Endometrium (tissue), 2 donors: ENCODE measurements at regions not wholly inside any gene's neighbourhood (a gene's known extent, or its start where the extent isn't known, plus 50 kb on each side); places are given as distances from the start of the nearest gene placed in this dataset.
"Not testable (repeated sequence)": the region's sequence is repeated elsewhere in the genome, so short reads cannot be mapped to it uniquely, and the experiment has no call there.

Experiments used
- FAIRE-seq: peaks from 2 replicates; lab custom pipeline; 2012; peaks lifted over from hg19 to GRCh38; lab: Jason Lieb, UNC
- donor health status: control.
- donor health status: control.

DNA sequence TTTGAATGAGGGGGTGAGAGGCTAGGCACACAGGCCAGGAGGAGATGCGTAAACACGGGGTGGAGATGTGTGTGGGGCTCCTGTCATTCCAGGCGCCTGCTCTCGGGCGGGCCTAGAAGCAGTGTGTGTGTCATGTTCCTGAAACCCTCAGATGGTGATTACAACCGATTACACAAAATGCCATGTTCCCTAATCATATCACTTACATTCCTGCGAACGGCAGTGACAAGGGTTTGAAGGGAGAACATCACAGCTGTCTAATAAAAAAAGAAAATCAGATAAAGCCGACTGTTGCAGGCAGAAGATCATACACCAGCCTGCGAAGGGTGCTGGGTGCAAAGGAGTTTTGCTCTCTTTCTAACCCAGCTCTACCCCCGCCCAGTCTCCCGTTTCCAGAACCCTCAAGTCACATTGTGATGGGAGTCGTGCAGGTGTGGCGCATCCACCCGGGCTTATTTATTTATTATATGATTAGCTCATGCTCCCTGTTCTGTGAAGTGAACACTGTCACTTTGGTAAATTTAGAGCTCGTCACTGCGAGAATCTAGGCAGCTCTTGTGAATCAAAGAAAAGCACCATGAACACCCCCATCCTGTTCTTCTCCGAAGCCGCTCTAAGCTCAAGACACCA, 140.3 kb downstream of the NR2F2 start:
- FAIRE-seq, result no peak

DNA sequence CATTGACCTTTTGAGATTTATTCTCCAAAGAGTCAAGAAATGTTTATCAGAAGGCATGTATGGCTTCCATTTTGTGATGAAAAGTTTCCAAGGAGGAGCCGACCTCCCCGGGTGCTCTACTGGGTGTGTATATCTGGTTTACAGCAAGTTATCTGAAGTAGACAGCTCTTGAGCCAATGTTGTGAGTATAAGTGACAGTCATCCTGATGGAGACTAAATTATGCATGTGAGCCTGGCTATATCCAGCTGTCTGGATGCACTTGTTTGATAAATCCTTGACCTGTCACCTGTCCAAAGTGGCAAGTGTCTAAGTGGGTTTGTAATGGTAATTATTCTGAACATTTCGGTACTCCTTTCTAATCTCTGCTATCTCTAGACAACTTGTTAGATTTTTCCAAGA, 142.2 kb downstream of the NR2F2 start:
- FAIRE-seq, result no peak

- FAIRE-seq, result no peak
Measured at GRCh38 chr15:96473556-96473955, 143.1 kb downstream of the NR2F2 start.

GRCh38 chr15:96474231-96474664, 143.7 kb downstream of the NR2F2 start:
- FAIRE-seq, result no peak

- no peak for FAIRE-seq
Measured at GRCh38 chr15:96477227-96477626, 146.7 kb downstream of the NR2F2 start.

- not testable (repeated sequence) for FAIRE-seq
Measured at GRCh38 chr15:96484412-96484811, 153.9 kb downstream of the NR2F2 start.

DNA sequence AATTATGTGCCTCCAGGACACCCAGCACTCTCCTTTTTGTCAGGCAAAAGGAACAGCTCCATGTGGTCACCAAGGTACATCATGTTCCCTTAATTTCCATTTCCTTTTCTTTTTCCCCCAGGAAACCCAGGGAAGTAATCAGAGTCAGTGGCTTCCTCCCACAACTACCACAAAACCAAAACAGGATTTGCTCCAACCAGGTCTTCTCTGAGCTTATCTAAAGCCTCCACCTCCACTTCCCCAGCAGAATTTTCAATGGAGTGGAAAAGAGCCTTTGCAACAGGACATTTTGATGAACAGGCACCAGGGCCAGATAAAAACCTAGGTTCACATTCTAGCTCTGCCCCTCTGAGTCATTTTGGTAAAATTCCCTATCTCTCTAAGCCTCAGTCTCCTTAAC, 154.3 kb downstream of the NR2F2 start:
- no peak for FAIRE-seq

DNA sequence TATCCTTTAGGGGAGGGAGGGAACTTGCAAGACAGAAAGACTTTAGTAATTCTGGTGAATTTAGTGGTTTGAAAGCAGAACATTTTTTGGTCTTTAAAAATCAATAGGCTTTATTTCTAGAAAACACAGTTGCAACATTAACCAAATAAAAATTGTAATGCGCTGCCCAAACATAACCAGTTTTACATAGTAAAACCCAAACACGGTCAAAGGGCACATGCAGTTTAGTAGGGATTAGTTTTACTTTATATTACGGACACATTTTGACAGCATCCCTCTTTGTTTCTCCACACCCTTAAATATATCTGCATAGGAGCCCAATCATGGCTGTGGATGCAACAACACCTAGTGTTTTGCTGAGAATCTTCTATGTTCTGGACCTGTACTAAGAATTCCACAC, 156.7 kb downstream of the NR2F2 start:
- FAIRE-seq, result no peak

- not testable (repeated sequence) for FAIRE-seq
Measured at GRCh38 chr15:96491066-96491699, 160.7 kb downstream of the NR2F2 start.

GRCh38 chr15:96491700-96492644, 161.5 kb downstream of the NR2F2 start:
- FAIRE-seq, result not testable (repeated sequence)

DNA sequence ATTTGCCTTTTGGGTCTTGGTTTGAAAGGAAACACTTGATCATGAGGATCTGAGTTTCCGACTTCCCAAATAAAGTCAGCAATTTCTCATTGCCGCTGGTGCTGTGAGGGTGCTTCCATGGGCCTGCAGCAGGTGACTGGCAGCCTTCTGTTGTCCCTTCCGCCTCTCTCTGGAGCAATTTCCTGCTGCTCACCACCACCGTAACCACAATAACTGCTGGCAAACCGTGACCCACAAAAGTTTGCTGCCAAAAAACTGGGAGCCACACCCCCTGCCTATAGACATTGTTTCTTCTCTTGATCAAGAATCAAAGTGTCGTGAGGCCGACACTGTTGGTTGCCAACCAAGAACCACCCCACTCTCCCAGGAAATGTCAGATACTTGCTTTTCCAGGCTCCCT, 164.0 kb downstream of the NR2F2 start:
- FAIRE-seq, result no peak

- FAIRE-seq, result no peak
Measured at GRCh38 chr15:96495386-96495785, 164.9 kb downstream of the NR2F2 start.

GRCh38 chr15:96497951-96498350, 167.5 kb downstream of the NR2F2 start:
- FAIRE-seq, result no peak

- no peak for FAIRE-seq
Measured at GRCh38 chr15:96500508-96500907, 170.0 kb downstream of the NR2F2 start.

GRCh38 chr15:96501362-96501761, 170.9 kb downstream of the NR2F2 start:
- FAIRE-seq, result no peak

DNA sequence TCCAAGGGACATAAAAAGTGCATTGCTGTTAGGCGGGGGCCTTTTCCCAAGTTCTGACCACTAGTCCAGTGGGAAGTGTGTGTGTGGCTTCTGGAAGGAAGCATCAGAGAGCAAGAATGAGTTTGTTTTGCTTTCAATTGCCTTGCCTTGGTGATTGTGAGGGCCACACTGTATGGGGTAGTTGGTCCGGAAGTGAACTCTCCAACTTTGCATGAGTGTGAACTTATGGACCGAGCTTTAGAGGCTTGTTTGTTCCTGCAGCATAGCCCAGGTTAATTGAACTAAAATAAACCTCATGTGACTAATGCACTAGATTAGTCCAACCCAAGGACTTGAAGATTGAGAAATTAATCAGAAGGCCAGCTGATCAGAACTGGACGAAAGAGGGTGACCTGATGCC, 171.7 kb downstream of the NR2F2 start:
- no peak for FAIRE-seq

GRCh38 chr15:96503276-96503675, 172.8 kb downstream of the NR2F2 start:
- no peak for FAIRE-seq

DNA sequence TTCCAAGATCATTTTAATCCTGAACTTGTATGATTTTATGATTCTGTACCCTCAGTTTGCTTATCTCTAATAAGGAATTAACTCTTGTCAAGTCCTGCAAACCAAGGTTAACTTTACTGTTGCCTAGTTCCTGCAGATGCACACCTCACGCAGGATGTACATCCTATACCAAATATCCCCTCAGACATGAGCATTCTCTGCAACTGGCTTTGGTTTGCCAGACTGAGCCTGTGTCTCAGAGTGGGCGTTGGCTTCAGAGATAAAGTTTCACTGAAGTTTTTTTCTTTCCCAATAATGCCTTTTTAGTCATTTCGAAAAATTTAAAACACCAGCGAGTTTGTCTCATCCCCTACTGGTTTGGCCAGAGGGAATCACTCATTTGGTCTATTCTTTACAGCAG, 173.9 kb downstream of the NR2F2 start:
- FAIRE-seq, result no peak

GRCh38 chr15:96505014-96505413, 174.5 kb downstream of the NR2F2 start:
- no peak for FAIRE-seq

DNA sequence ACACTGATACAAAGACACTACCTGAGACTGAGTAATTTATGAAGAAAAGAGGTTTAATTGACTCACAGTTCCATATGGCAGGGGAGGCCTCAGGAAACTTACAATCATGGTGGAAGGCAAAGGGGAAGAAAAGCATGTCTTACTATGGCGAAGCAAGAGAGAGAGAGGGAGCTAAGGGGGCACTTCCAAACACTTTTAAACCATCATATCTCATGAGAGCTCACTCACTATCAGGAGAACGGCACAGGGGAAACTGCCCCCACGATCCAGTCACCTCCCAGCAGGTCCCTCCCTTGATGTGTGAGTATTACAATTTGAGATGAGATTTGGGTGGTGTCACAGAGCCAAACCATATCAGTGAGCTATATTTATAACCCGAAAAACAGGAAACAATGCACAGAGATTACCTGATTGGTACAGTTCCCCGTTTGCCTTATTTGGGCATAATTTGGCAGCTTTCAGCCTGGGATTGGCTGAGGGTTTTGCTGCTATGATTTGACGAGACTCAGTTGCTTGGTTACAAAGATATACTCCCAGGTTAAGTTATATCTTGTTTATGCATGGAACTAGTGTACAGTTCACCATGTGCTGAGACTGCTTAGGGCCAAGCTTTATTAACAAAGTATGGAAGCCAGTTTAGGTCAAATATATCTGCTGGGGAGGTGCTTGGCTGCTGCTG, 184.2 kb downstream of the NR2F2 start:
- no peak for FAIRE-seq

DNA sequence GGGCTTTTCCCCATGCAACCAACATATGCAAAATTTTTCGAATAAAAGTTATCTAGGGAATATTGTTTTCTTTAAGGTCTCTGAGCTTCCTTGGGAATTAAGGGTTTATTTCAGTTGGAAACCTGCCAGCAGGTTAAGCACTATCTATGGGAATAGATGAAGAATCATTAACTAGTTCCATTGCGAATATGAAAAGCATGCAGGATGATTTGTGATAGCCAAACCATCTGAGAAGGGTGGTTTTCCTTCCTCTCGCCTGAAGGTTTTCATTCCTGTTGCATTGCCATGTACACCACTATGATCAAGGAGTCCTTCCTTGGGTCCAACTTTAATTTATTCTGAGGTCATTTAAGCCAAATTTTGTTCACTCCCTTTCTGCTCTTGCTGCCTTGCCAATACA, 184.9 kb downstream of the NR2F2 start:
- peak; percentile 31 for FAIRE-seq

DNA sequence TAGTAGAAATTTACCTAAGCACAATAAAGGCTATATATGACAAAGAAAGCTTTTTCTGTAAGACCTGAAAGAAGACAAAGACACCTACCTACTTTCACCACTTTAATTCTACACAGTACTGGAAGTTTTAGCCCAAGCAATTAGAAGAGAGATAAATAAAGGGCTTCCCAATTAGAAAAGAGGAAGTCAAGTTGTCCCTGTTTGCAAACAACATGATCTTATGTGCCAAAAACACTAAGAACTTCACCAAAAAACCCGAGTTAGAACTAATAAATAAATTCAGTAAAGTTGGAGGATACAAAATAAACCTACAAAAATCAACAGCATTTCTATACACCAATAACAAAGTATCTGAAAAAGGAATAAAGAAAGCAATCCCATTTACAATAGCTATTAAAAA, 190.9 kb downstream of the NR2F2 start:
- no peak for FAIRE-seq
